ENCODE measurements at regions not wholly inside any gene's neighbourhood (a gene's known extent, or its start where the extent isn't known, plus 50 kb on each side); places are given as distances from the start of the nearest gene placed in this dataset.

- no peaks in the 10 kb centered on the region for H3K27me3 ChIP-seq
- no peaks in the 10 kb centered on the region for H3K36me3 ChIP-seq
- 96% methylated on average over 9 of the region's 9 CpGs for WGBS, 2 donors
- no peak for DNase-seq (ENCODE audit: low spot score in 2 of 2)
- H3K27ac ChIP-seq, result peak overlapping the region in 1 of 4 donors; percentile 25
- H3K9me3 ChIP-seq, result no peaks in the 10 kb centered on the region
- TF ChIP-seq EP300 (IDR thresholded peaks at IDR 0.05) (no peak), CTCF (IDR thresholded peaks at IDR 0.05) (no peak), POLR2A (IDR thresholded peaks at IDR 0.05) (no peak)
- no peak overlapping the region for H3K4me3 ChIP-seq
- H3K4me1 ChIP-seq, result peaks cover 0 to 24% (median 3%) of the 10 kb centered on the region in 4 donors
Observed at GRCh38 chr12:93177208-93178153, 200.2 kb upstream of the NUDT4 start.

GRCh38 chr12:93178154-93178878 lies 199.4 kb upstream of the NUDT4 start:
- TF ChIP-seq POLR2A (IDR thresholded peaks at IDR 0.05), result no peak
- TF ChIP-seq CTCF (IDR thresholded peaks at IDR 0.05), result no peak
- TF ChIP-seq EP300 (IDR thresholded peaks at IDR 0.05), result no peak
- no peak overlapping the region for H3K4me3 ChIP-seq
- H3K36me3 ChIP-seq, result no peaks in the 10 kb centered on the region
- WGBS, 2 donors, result 86 to 87% methylated on average over 4 of the region's 4 CpGs
- DNase-seq (ENCODE audit: low spot score in 2 of 2), result no peak
- no peaks in the 10 kb centered on the region for H3K27me3 ChIP-seq
- H3K27ac ChIP-seq, result no peak overlapping the region
- peaks cover 0 to 24% (median 3%) of the 10 kb centered on the region in 4 donors for H3K4me1 ChIP-seq
- H3K9me3 ChIP-seq, result no peaks in the 10 kb centered on the region

GRCh38 chr12:93179792-93180191 lies 197.9 kb upstream of the NUDT4 start:
- Histone ChIP-seq H3K9me3 (no peaks in the 10 kb centered on the region), H3K27me3 (no peaks in the 10 kb centered on the region), H3K4me3 (no peak overlapping the region), H3K4me1 (peaks cover 0 to 37% (median 7%) of the 10 kb centered on the region in 4 donors), H3K27ac (no peak overlapping the region), H3K36me3 (no peaks in the 10 kb centered on the region)
- 90 to 93% methylated on average over 6 of the region's 6 CpGs for WGBS, 2 donors
- TF ChIP-seq POLR2A (IDR thresholded peaks at IDR 0.05) (no peak), EP300 (IDR thresholded peaks at IDR 0.05) (no peak), CTCF (IDR thresholded peaks at IDR 0.05) (no peak)
- no peak for DNase-seq (ENCODE audit: low spot score in 2 of 2)

- Histone ChIP-seq H3K9me3 (no peaks in the 10 kb centered on the region), H3K27ac (no peak overlapping the region), H3K36me3 (no peaks in the 10 kb centered on the region), H3K27me3 (no peaks in the 10 kb centered on the region), H3K4me3 (no peak overlapping the region), H3K4me1 (peaks cover 0 to 37% (median 8%) of the 10 kb centered on the region in 4 donors)
- no peak for TF ChIP-seq CTCF (IDR thresholded peaks at IDR 0.05)
- TF ChIP-seq EP300 (IDR thresholded peaks at IDR 0.05), result no peak
- TF ChIP-seq POLR2A (IDR thresholded peaks at IDR 0.05), result no peak
- DNase-seq (ENCODE audit: low spot score in 2 of 2), result no peak
- 87 to 94% methylated on average over 2 of the region's 2 CpGs for WGBS, 2 donors
Observed at GRCh38 chr12:93180566-93180965, 197.2 kb upstream of the NUDT4 start.

All from tibial nerve (tissue), 4 donors.